ENCODE measurements at regions not wholly inside any gene's neighbourhood (a gene's known extent, or its start where the extent isn't known, plus 50 kb on each side); places are given as distances from the start of the nearest gene placed in this dataset.

DNA sequence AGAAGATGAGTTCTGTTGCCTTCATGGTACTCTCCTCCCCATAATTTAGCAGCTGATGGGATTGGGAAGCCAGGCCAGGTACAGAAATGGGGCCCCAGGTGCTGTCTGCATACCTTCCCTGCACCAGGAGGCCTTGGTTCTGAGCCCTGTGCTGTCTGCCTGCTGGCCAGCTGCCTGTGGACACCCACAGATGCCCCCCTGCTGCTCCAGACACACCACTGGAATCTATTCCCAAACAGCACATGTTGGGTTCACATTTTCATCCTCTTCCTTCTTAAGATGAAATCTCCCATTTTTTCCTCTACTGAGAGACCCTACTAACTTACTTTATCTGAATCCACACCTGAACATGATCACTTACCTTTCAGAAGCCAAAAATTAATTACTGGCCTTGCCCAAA is 152.0 kb upstream of the CCDC68 start:
- TF ChIP-seq, protein P1, sequence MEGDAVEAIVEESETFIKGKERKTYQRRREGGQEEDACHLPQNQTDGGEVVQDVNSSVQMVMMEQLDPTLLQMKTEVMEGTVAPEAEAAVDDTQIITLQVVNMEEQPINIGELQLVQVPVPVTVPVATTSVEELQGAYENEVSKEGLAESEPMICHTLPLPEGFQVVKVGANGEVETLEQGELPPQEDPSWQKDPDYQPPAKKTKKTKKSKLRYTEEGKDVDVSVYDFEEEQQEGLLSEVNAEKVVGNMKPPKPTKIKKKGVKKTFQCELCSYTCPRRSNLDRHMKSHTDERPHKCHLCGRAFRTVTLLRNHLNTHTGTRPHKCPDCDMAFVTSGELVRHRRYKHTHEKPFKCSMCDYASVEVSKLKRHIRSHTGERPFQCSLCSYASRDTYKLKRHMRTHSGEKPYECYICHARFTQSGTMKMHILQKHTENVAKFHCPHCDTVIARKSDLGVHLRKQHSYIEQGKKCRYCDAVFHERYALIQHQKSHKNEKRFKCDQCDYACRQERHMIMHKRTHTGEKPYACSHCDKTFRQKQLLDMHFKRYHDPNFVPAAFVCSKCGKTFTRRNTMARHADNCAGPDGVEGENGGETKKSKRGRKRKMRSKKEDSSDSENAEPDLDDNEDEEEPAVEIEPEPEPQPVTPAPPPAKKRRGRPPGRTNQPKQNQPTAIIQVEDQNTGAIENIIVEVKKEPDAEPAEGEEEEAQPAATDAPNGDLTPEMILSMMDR (IDR thresholded peaks at IDR 0.05): no peak
- no peak for TF ChIP-seq POLR2A (IDR thresholded peaks at IDR 0.05)
- no peak for TF ChIP-seq POLR2AphosphoS5 (IDR thresholded peaks at IDR 0.05)
- no peak for TF ChIP-seq EP300 (IDR thresholded peaks at IDR 0.05)
